GM12891 (cell line): ENCODE measurements at regions not wholly inside any gene's neighbourhood (a gene's known extent, or its start where the extent isn't known, plus 50 kb on each side); places are given as distances from the start of the nearest gene placed in this dataset.

ENCODE experiments used
- PAX5 ChIP-seq: IDR thresholded peaks from 2 replicates; pipeline ENCODE4 v1.6.1; 2011; ENCODE audit warnings: low read length, moderate library complexity, mild to moderate bottlenecking; ENCODE audit not compliant: insufficient read depth, severe bottlenecking
- POLR2A ChIP-seq: IDR thresholded peaks from 2 replicates; pipeline ENCODE4 v1.6.1; 2011; ENCODE audit warnings: low read depth, low read length, control low read depth
- POLR2AphosphoS5 ChIP-seq: IDR thresholded peaks from 2 replicates; pipeline ENCODE4 v1.6.1; 2011; ENCODE audit warnings: low read depth, low read length, control low read depth
- POU2F2 ChIP-seq: IDR thresholded peaks from 2 replicates; pipeline ENCODE4 v1.6.1; 2011; ENCODE audit warnings: low read depth, mild to moderate bottlenecking, control low read depth, low read length, moderate library complexity
- SPI1 ChIP-seq: IDR thresholded peaks from 2 replicates; pipeline ENCODE4 v1.6.1; 2011; ENCODE audit warnings: low read depth, low read length, control low read depth

DNA sequence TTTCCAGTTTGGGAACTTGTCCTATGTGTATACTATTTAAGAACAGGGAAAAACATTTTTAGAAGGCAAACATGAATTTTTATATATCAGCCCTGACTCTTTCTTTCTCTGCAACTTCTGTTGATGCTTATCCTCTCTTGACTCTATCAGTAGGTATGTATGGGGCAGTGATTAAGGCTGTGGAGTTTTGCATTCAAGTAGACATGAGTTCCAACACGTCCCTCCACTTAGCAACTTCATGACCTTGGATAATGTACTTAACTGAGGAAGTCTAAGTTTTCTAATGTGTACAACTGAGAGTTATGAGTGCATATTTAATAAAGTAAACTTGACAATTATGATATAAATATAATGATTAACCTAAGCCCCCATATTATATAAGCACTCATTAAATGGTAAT is 414.6 kb downstream of the TDRD3 start:
- TF ChIP-seq POLR2A (no peak), POLR2AphosphoS5 (no peak), SPI1 (no peak), POU2F2 (no peak), PAX5 (no peak)
